ENCODE measurements at regions not wholly inside any gene's neighbourhood (a gene's known extent, or its start where the extent isn't known, plus 50 kb on each side); places are given as distances from the start of the nearest gene placed in this dataset.

- Mint-ChIP-seq H3K4me1 (peaks cover 54% of the 10 kb centered on the region), H3K27ac (ENCODE audit: unreplicated experiment) (no peak overlapping the region), H3K27me3 (ENCODE audit: low read depth) (peaks cover 32% of the 10 kb centered on the region), H3K4me3 (no peak overlapping the region), H3K9me3 (peaks cover 6% of the 10 kb centered on the region), H3K36me3 (ENCODE audit: low read depth) (peaks cover 4% of the 10 kb centered on the region)
- no peak for DNase-seq (ENCODE audit: low read depth, low spot score)
- no peak for TF ChIP-seq CTCF (conservative IDR thresholded peaks at IDR 0.05)
Observed at GRCh38 chr2:234671716-234672115, 174.8 kb upstream of the ARL4C start.

DNA sequence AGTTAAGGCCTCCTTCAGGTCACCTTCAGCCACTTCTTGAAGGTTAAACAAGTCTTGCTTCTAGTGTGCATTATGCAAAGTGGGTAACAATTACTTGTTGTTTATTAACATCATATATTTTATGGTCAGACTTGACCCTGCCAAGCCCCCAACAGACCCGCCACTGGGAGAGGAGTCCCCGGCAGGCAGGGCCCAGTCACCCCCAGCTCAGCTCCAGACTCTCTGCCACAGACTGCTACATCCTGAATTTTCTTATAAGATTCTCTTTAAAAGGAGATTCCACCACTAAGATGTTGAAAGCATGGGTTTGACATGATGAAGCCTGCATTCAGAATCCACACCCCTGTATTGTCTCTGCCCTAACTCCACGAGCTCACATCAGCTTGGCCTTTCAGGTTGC lies 174.3 kb upstream of the ARL4C start:
- peaks cover 50% of the 10 kb centered on the region for H3K4me1 Mint-ChIP-seq

DNA sequence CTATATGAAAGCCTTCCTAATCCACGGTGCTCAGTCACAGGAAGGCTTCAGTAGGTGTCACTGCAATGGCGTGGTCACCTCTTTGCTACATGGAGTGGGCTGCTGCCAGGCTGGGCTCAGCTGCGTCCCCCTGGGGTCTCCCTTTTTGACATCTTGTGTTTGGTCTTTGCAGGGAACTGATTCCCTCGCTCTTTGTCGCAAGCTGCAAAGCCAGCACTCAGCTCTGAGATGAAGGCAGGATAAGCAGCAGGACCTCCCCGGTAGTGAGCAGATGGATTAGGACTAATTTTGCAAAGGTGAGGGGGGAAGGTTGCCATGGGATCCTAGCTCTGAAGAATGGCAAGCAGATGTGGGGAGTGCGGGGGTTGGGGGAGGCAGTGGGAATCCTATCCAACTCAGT lies 173.9 kb upstream of the ARL4C start:
- no peak for TF ChIP-seq CTCF (conservative IDR thresholded peaks at IDR 0.05)
- Mint-ChIP-seq H3K4me1 (peaks cover 45% of the 10 kb centered on the region), H3K9me3 (peaks cover 8% of the 10 kb centered on the region), H3K27ac (ENCODE audit: unreplicated experiment) (no peak overlapping the region), H3K27me3 (ENCODE audit: low read depth) (peaks cover 30% of the 10 kb centered on the region), H3K4me3 (no peak overlapping the region), H3K36me3 (ENCODE audit: low read depth) (peaks cover 4% of the 10 kb centered on the region)
- no peak for DNase-seq (ENCODE audit: low read depth, low spot score)

More for the DNA sequence above, 174.3 kb upstream of the ARL4C start:
- DNase-seq (ENCODE audit: low read depth, low spot score) = no peak
- H3K9me3 Mint-ChIP-seq = peaks cover 6% of the 10 kb centered on the region
- H3K4me3 Mint-ChIP-seq = no peak overlapping the region
- no peak for TF ChIP-seq CTCF (conservative IDR thresholded peaks at IDR 0.05)
- H3K36me3 Mint-ChIP-seq (ENCODE audit: low read depth) = peaks cover 4% of the 10 kb centered on the region
- no peak overlapping the region for H3K27ac Mint-ChIP-seq (ENCODE audit: unreplicated experiment)
- peaks cover 32% of the 10 kb centered on the region for H3K27me3 Mint-ChIP-seq (ENCODE audit: low read depth)

DNA sequence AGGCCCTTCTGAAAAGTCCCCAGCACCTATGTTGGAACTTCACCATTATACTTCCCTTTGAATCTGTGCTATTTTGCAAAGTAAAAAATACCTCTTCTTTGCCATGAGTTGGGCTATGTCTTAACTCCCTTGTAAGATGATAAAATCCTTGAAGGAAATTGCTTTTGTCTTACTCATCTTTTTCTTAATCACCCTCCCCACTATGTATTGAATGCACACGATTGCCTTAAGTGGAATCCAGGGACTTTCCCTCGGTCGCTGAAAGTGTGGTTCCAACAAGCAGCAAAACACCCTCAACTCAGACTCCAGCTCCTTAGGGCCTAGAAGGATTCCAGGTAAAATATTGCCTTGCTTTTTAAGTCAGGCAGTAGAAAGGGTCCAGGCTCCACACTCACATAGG lies 173.2 kb upstream of the ARL4C start:
- H3K36me3 Mint-ChIP-seq (ENCODE audit: low read depth) = peaks cover 4% of the 10 kb centered on the region
- peaks cover 8% of the 10 kb centered on the region for H3K9me3 Mint-ChIP-seq
- peaks cover 26% of the 10 kb centered on the region for H3K27me3 Mint-ChIP-seq (ENCODE audit: low read depth)
- no peak overlapping the region for H3K27ac Mint-ChIP-seq (ENCODE audit: unreplicated experiment)
- H3K4me3 Mint-ChIP-seq = no peak overlapping the region
- DNase-seq (ENCODE audit: low read depth, low spot score) = no peak
- peaks cover 38% of the 10 kb centered on the region for H3K4me1 Mint-ChIP-seq
- no peak for TF ChIP-seq CTCF (conservative IDR thresholded peaks at IDR 0.05)

DNA sequence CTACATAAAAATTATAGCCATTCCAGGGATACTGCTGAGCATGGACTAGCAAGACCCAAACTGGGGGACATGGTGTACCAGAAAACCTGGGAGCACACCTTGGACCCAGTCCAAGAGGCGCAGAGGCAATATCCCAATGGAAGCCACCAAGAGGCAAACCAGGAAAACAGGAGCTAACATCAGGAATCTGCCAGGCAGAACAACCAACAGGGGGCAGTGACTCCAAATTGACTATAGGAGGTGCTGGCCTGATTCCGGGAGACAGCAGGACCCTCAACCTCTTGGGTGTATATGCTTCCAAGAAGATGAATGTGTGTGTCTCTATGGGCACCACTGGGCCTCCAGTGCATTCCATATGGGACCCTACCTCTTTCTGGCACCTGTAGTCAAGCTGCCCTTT lies 172.7 kb upstream of the ARL4C start:
- Mint-ChIP-seq H3K27ac (ENCODE audit: unreplicated experiment) (no peak overlapping the region), H3K27me3 (ENCODE audit: low read depth) (peaks cover 21% of the 10 kb centered on the region), H3K36me3 (ENCODE audit: low read depth) (peaks cover 4% of the 10 kb centered on the region), H3K4me3 (no peak overlapping the region), H3K9me3 (peaks cover 8% of the 10 kb centered on the region), H3K4me1 (peaks cover 34% of the 10 kb centered on the region)
- TF ChIP-seq CTCF (conservative IDR thresholded peaks at IDR 0.05) = no peak
- no peak for DNase-seq (ENCODE audit: low read depth, low spot score)

- DNase-seq (ENCODE audit: low read depth, low spot score) = no peak
- Mint-ChIP-seq H3K36me3 (ENCODE audit: low read depth) (peaks cover 5% of the 10 kb centered on the region), H3K4me3 (no peak overlapping the region), H3K9me3 (peaks cover 11% of the 10 kb centered on the region), H3K4me1 (peaks cover 28% of the 10 kb centered on the region), H3K27ac (ENCODE audit: unreplicated experiment) (no peak overlapping the region), H3K27me3 (ENCODE audit: low read depth) (peaks cover 16% of the 10 kb centered on the region)
- TF ChIP-seq CTCF (conservative IDR thresholded peaks at IDR 0.05) = no peak
Observed at GRCh38 chr2:234669001-234669400, 172.1 kb upstream of the ARL4C start.

Measured in neural crest cell (in vitro differentiated cells).